ENCODE measurements at regions not wholly inside any gene's neighbourhood (a gene's known extent, or its start where the extent isn't known, plus 50 kb on each side); places are given as distances from the start of the nearest gene placed in this dataset.

GRCh38 chr6:40928763-40929162 lies 110.3 kb downstream of the UNC5CL start:
- H3K27ac Mint-ChIP-seq = no peak overlapping the region
- no peak for ATAC-seq (ENCODE audit: low read depth)
- no peak for DNase-seq
- no peak overlapping the region for H3K4me3 Mint-ChIP-seq
- intact Hi-C loops (cut with micrococcal nuclease) = no loop called here
- no peaks in the 10 kb centered on the region for H3K4me1 Mint-ChIP-seq
- no peaks in the 10 kb centered on the region for H3K9me3 Mint-ChIP-seq
- H3K36me3 Mint-ChIP-seq (ENCODE audit: low read depth) = no peaks in the 10 kb centered on the region
- no peak for TF ChIP-seq CTCF (IDR thresholded peaks at IDR 0.05)
- POLR2A ChIA-PET = no interaction called here
- H3K27me3 Mint-ChIP-seq = peaks cover 28% of the 10 kb centered on the region
- CTCF ChIA-PET = no interaction called here

GRCh38 chr6:40928307-40928706 lies 110.7 kb downstream of the UNC5CL start:
- Mint-ChIP-seq H3K4me1 (no peaks in the 10 kb centered on the region), H3K9me3 (no peaks in the 10 kb centered on the region), H3K27me3 (peaks cover 25% of the 10 kb centered on the region), H3K4me3 (no peak overlapping the region), H3K36me3 (ENCODE audit: low read depth) (no peaks in the 10 kb centered on the region), H3K27ac (no peak overlapping the region)
- POLR2A ChIA-PET = no interaction called here
- CTCF ChIA-PET = no interaction called here
- no peak for ATAC-seq (ENCODE audit: low read depth)
- intact Hi-C loops (cut with micrococcal nuclease) = no loop called here
- DNase-seq = no peak
- no peak for TF ChIP-seq CTCF (IDR thresholded peaks at IDR 0.05)

GRCh38 chr6:40925341-40925740 lies 113.7 kb downstream of the UNC5CL start:
- intact Hi-C loops (cut with micrococcal nuclease) = no loop called here
- Mint-ChIP-seq H3K27me3 (peaks cover 31% of the 10 kb centered on the region), H3K27ac (no peak overlapping the region), H3K4me3 (no peak overlapping the region), H3K9me3 (no peaks in the 10 kb centered on the region), H3K36me3 (ENCODE audit: low read depth) (no peaks in the 10 kb centered on the region), H3K4me1 (no peaks in the 10 kb centered on the region)
- ATAC-seq (ENCODE audit: low read depth) (no peak), DNase-seq (no peak)
- POLR2A ChIA-PET = no interaction called here
- CTCF ChIA-PET = no interaction called here
- no peak for TF ChIP-seq CTCF (IDR thresholded peaks at IDR 0.05)

GRCh38 chr6:40924839-40925238 lies 114.2 kb downstream of the UNC5CL start:
- DNase-seq (no peak), ATAC-seq (ENCODE audit: low read depth) (no peak)
- Mint-ChIP-seq H3K9me3 (no peaks in the 10 kb centered on the region), H3K27me3 (peaks cover 33% of the 10 kb centered on the region), H3K27ac (no peak overlapping the region), H3K4me1 (no peaks in the 10 kb centered on the region), H3K36me3 (ENCODE audit: low read depth) (no peaks in the 10 kb centered on the region), H3K4me3 (no peak overlapping the region)
- intact Hi-C loops (cut with micrococcal nuclease) = no loop called here
- TF ChIP-seq CTCF (IDR thresholded peaks at IDR 0.05) = no peak
- CTCF ChIA-PET = no interaction called here
- POLR2A ChIA-PET = no interaction called here

- intact Hi-C loops (cut with micrococcal nuclease) = no loop called here
- ChIA-PET POLR2A (no interaction called here), CTCF (no interaction called here)
- H3K9me3 Mint-ChIP-seq = no peaks in the 10 kb centered on the region
- no peak overlapping the region for H3K27ac Mint-ChIP-seq
- ATAC-seq (ENCODE audit: low read depth) (no peak), DNase-seq (no peak)
- no peaks in the 10 kb centered on the region for H3K4me1 Mint-ChIP-seq
- H3K4me3 Mint-ChIP-seq = no peak overlapping the region
- peaks cover 39% of the 10 kb centered on the region for H3K27me3 Mint-ChIP-seq
- TF ChIP-seq CTCF (IDR thresholded peaks at IDR 0.05) = no peak
- no peaks in the 10 kb centered on the region for H3K36me3 Mint-ChIP-seq (ENCODE audit: low read depth)
Observed at GRCh38 chr6:40923880-40924279, 115.1 kb downstream of the UNC5CL start.
